ENCODE measurements at regions not wholly inside any gene's neighbourhood (a gene's known extent, or its start where the extent isn't known, plus 50 kb on each side); places are given as distances from the start of the nearest gene placed in this dataset.
"Not testable (repeated sequence)": the region's sequence is repeated elsewhere in the genome, so short reads cannot be mapped to it uniquely, and the experiment has no call there.

DNA sequence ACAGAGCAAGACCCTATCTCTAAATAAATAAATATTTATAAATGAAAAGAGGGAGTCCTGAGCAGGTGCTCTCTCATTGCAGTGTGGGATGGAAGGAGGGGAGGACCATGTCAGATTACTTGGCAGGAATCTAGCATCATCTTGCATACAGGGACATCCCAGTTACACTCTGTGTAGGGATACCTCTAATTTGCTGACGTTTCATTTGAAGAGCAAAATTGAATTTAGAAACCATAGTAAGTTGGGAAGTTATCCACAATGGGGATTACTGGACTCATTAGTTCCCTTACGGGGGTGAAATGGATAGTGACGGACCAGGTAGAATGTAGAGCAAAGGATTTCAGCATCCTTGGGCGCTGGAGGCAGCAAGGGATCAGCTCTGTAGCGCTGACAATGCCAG, 52.1 kb downstream of the ARHGEF18 start:
- DNase-seq (no peak), ATAC-seq (no peak)
- Mint-ChIP-seq H3K27me3 (ENCODE audit: low read depth) (no peaks in the 10 kb centered on the region), H3K9me3 (ENCODE audit: insufficient read depth) (no peaks in the 10 kb centered on the region), H3K4me1 (ENCODE audit: low read depth) (peaks cover 17% of the 10 kb centered on the region), H3K27ac (no peak overlapping the region), H3K4me3 (no peak overlapping the region), H3K36me3 (ENCODE audit: low read depth) (peaks cover 33% of the 10 kb centered on the region)
- CTCF ChIA-PET: no interaction called here
- POLR2A ChIA-PET: no interaction called here

DNA sequence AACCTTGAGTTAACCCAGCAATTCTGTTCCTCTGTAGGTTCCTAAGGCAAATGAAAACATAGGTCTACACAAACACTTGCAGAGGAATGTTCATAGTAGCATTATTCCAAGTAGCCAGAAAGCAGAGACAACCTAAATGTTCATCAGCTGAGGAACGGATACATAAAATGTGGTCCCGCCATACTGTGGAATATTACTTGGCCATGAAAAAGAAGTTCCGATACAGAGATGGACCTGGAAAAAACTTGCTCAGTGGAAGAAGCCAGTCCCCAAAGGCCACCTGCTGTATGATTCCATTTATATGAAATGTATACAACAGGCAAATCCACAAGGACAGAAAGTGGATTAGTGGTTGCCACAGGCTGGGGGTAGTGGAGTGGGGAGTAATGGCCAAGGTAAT, 53.0 kb downstream of the ARHGEF18 start:
- no peaks in the 10 kb centered on the region for H3K27me3 Mint-ChIP-seq (ENCODE audit: low read depth)
- H3K4me3 Mint-ChIP-seq: no peak overlapping the region
- peaks cover 8% of the 10 kb centered on the region for H3K4me1 Mint-ChIP-seq (ENCODE audit: low read depth)
- CTCF ChIA-PET: no interaction called here
- H3K9me3 Mint-ChIP-seq (ENCODE audit: insufficient read depth): no peaks in the 10 kb centered on the region
- no peak overlapping the region for H3K27ac Mint-ChIP-seq
- DNase-seq (no peak), ATAC-seq (no peak)
- POLR2A ChIA-PET: no interaction called here
- peaks cover 29% of the 10 kb centered on the region for H3K36me3 Mint-ChIP-seq (ENCODE audit: low read depth)

DNA sequence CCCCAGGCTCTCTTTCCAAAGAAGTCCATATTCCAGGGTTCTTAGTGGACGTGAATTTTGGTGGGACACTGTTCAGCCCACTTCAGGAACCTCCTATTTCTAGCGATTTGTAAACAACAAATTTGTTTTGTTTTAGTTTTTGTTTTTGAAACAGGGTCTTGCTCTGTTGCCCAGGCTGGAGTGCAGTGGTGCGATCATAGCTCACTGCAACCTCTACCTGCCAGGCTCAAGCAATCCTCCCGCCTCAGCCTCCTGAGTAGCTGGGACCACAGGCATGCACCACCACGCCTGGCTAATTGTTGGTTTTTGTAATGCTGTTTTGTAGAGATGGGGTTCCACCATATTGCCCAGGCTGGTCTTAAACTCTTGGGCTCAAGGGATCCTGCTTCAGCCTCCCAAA, 56.7 kb downstream of the ARHGEF18 start:
- peaks cover 20% of the 10 kb centered on the region for H3K36me3 Mint-ChIP-seq (ENCODE audit: low read depth)
- ATAC-seq; H3K9me3 Mint-ChIP-seq (ENCODE audit: insufficient read depth); DNase-seq; POLR2A ChIA-PET; H3K27ac Mint-ChIP-seq; H3K27me3 Mint-ChIP-seq (ENCODE audit: low read depth); H3K4me1 Mint-ChIP-seq (ENCODE audit: low read depth); H3K4me3 Mint-ChIP-seq: not testable (repeated sequence)
- CTCF ChIA-PET: interaction anchor here (1.0 kb wide), 1 partner anchor 275 kb away, joined by 3 read pairs; the partner anchor contains the start of gene TRAPPC5

DNA sequence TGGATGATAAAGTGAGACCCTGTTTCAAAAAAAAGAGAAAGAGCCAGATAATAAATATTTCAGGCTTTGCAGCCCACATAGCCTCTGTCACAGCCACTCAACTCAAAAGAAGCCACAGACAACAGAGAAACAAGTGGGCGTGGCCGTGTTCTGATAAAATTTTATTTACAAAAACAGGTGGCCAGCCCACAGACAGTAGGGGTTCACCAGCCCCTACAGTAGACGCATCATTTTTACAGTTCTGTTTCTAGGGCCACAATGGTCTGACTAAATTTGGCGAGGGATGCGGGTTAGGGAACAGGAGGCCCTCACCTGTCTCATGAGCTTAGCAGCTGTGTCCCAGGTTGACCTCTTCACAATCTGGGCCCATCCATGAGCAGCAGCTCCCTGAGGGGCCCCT, 59.5 kb downstream of the ARHGEF18 start:
- Mint-ChIP-seq H3K4me1 (ENCODE audit: low read depth) (peaks cover 12% of the 10 kb centered on the region), H3K27me3 (ENCODE audit: low read depth) (no peaks in the 10 kb centered on the region), H3K36me3 (ENCODE audit: low read depth) (peaks cover 18% of the 10 kb centered on the region), H3K4me3 (no peak overlapping the region), H3K9me3 (ENCODE audit: insufficient read depth) (no peaks in the 10 kb centered on the region), H3K27ac (no peak overlapping the region)
- CTCF ChIA-PET: no interaction called here
- DNase-seq: no peak
- no peak for ATAC-seq
- POLR2A ChIA-PET: no interaction called here

DNA sequence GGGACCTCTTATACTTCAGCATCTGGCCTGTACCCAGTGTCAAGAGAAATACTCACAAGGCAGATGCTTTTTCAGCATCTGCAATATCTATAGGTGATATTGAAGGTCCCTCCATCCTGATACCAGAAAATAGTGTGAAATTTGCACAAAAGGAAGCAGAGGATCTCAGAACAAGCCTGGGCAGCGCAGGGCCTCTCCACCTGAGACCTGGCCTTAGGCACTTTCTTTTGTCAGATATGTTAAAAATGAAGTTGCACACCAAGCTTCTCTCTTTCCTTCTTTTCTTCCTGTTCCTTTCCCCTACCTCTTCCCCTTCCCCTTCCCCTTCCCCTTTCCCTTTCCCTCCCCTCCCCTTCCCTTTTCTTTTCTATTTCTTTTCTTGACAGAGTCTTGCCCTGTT, 62.2 kb downstream of the ARHGEF18 start:
- ATAC-seq: no peak

DNA sequence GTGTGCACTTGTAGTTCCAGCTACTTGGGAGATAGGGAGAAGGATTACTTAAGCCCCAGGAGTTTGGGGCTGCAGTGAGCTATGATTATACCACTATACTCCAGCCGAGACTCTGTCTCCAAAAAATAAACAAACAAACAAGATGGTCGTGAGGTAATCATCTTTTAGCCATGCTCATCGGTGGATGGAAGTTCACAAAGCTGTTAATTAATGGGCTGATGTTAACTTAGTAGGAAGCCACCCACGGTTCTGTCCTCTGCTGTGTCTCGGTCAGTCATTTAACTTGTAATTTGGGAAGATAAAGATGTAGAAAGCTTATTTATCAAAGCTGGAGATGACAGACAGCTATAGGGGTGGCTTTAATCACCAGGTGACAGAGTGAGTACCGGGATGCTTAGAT, 64.9 kb downstream of the ARHGEF18 start:
- ChIA-PET CTCF (no interaction called here), POLR2A (interaction anchor here (0.7 kb wide), 1 partner anchor 1023 kb away, joined by 6 read pairs; no protein-coding TSS in a partner anchor)
- Mint-ChIP-seq H3K36me3 (ENCODE audit: low read depth) (peaks cover 13% of the 10 kb centered on the region), H3K4me1 (ENCODE audit: low read depth) (peaks cover 13% of the 10 kb centered on the region), H3K27me3 (ENCODE audit: low read depth) (no peaks in the 10 kb centered on the region), H3K9me3 (ENCODE audit: insufficient read depth) (no peaks in the 10 kb centered on the region), H3K4me3 (no peak overlapping the region), H3K27ac (no peak overlapping the region)
- no peak for ATAC-seq
- no peak for DNase-seq

More for the DNA sequence above, 62.2 kb downstream of the ARHGEF18 start:
- Mint-ChIP-seq H3K4me3 (no peak overlapping the region), H3K9me3 (ENCODE audit: insufficient read depth) (no peaks in the 10 kb centered on the region), H3K27me3 (ENCODE audit: low read depth) (no peaks in the 10 kb centered on the region), H3K36me3 (ENCODE audit: low read depth) (peaks cover 14% of the 10 kb centered on the region), H3K27ac (no peak overlapping the region), H3K4me1 (ENCODE audit: low read depth) (peaks cover 13% of the 10 kb centered on the region)
- no peak for DNase-seq
- POLR2A ChIA-PET: no interaction called here
- CTCF ChIA-PET: no interaction called here

DNA sequence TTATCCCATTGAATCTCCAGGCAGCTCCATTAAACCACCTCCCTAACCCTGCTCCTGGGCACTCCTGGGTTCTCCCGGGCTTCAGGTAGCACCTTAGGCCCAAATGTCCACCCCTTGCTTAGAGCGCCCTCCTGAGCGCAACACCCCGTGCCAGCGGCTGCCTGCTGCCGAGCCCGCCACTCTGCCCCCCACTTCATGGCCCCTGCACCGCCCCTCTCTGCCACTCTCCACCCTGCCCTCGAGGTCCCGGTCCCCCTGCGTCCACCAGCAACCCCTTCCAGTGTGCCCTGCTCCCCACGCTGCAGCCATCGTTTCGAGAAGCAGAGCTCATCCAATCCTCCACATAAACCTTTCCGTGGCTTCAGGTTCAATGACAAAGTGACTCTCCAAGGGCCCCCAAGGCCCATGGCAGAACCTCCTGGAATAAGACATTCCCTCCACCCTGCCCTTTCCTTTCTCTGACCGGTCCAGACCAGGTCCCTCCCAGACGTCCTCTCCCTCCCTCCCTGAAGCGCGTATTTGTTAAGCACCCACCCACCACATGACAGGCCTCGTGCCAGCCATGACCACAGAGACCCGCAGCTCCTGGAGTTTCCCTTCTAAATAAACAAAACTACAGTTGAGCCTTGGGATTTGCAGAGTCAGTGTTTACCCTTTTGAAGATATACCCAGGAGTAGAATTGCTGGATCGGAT, 66.6 kb downstream of the ARHGEF18 start:
- Mint-ChIP-seq H3K27ac (no peak overlapping the region), H3K4me1 (ENCODE audit: low read depth) (peaks cover 10% of the 10 kb centered on the region), H3K9me3 (ENCODE audit: insufficient read depth) (no peaks in the 10 kb centered on the region), H3K27me3 (ENCODE audit: low read depth) (no peaks in the 10 kb centered on the region), H3K36me3 (ENCODE audit: low read depth) (peaks cover 14% of the 10 kb centered on the region), H3K4me3 (no peak overlapping the region)
- CTCF ChIA-PET: interaction anchor here (1.0 to 1.5 kb wide), 2 partner anchors 12 to 66 kb away, joined by 3 read pairs; partner anchors contain the start of gene ARHGEF18
- ATAC-seq: no peak
- POLR2A ChIA-PET: no interaction called here
- no peak for DNase-seq

DNA sequence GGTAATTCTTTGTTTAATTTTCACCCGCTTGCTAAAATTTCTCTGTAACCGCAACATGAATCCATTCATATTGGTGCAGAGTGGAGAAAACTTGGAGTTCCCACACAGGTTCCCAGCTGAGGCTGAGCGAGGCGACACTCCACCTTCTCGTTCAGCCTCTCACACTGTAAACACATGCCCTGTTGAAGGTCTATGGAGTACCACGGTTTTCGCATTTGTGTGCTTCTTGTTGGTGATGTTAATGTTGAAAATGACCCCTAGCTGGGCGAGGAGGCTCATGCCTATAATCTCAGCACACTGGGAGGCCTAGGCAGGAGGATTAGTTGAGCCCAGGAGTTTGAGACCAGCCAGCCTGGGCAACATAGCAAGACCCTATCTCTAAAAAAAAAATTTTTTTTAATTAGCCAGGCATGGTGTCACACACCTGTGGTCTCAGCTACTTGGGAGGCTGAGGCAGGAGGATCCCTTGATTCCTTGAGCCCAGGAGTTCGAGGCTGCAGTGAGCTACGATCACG, 67.2 kb downstream of the ARHGEF18 start:
- Mint-ChIP-seq H3K9me3 (ENCODE audit: insufficient read depth) (no peaks in the 10 kb centered on the region), H3K4me3 (no peak overlapping the region), H3K4me1 (ENCODE audit: low read depth) (peaks cover 8% of the 10 kb centered on the region), H3K27me3 (ENCODE audit: low read depth) (no peaks in the 10 kb centered on the region), H3K36me3 (ENCODE audit: low read depth) (peaks cover 16% of the 10 kb centered on the region), H3K27ac (no peak overlapping the region)
- CTCF ChIA-PET: interaction anchor here (1.5 kb wide), 1 partner anchor 13 kb away, joined by 3 read pairs; no protein-coding TSS in a partner anchor
- POLR2A ChIA-PET: interaction anchor here (0.8 kb wide), 1 partner anchor 18 kb away, joined by 3 read pairs; no protein-coding TSS in a partner anchor
- DNase-seq (no peak), ATAC-seq (no peak)

DNA sequence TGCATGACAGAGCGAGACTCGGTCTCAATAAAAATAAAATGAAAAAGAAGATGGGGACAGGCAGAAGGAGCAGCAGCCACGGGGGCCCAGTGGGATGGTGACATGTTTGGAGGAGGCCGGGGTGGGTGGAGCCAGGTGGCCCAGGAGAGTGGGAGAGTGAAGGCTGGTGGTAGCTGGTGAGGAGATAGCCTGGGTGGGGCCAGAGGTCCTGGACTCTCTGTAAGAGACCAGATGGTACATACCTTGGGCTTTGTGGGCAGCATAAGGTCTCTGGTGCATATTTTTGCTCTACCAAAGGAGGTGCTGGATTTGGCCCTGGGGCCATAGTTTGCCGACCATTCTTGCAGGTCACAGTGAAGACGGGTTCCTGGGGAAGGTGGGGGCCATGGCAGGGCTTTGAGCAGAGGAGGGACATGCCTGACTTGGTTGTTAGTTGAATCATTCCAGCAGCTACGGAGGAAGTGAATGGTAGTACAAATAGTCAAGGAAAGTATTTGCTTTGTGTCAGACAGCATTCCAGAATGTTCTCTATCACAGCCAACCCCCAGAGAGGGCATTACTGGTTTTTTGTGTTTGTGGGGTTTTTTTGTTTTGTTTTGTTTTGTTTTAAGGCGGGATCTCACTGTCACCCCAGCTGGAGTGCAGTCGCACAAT, 69.1 kb downstream of the ARHGEF18 start:
- peaks cover 13% of the 10 kb centered on the region for H3K36me3 Mint-ChIP-seq (ENCODE audit: low read depth)
- H3K9me3 Mint-ChIP-seq (ENCODE audit: insufficient read depth): no peaks in the 10 kb centered on the region
- no peaks in the 10 kb centered on the region for H3K27me3 Mint-ChIP-seq (ENCODE audit: low read depth)
- ATAC-seq (no peak), DNase-seq (no peak)
- H3K4me3 Mint-ChIP-seq: no peak overlapping the region
- POLR2A ChIA-PET: no interaction called here
- peaks cover 3% of the 10 kb centered on the region for H3K4me1 Mint-ChIP-seq (ENCODE audit: low read depth)
- CTCF ChIA-PET: interaction anchor here (0.6 kb wide), 1 partner anchor 8 kb away, joined by 3 read pairs; no protein-coding TSS in a partner anchor
- peak overlapping the region; percentile 2 for H3K27ac Mint-ChIP-seq

DNA sequence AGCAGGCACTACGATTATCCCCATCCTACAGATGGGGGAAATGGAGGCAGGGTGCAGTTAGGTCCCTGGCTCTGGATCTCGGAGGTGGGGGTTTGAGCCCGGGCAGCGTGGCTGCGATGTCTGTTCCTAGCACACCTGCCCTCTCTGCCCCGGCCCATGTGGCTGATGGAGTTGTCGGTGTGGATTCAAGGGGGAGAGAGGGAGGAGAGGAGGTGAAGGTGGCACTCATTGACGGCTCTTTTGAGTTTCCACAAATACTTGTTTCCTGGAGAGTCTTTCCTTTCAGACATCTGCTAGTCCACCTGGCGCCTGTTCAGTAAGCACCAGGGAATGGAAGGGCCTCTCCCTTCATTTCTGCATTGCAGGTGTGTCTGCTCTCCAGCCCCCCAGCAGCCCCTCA, 69.9 kb downstream of the ARHGEF18 start:
- ChIA-PET CTCF (no interaction called here), POLR2A (no interaction called here)
- H3K9me3 Mint-ChIP-seq (ENCODE audit: insufficient read depth): no peaks in the 10 kb centered on the region
- no peak for DNase-seq
- H3K27ac Mint-ChIP-seq: no peak overlapping the region
- H3K36me3 Mint-ChIP-seq (ENCODE audit: low read depth): peaks cover 16% of the 10 kb centered on the region
- peaks cover 2% of the 10 kb centered on the region for H3K4me1 Mint-ChIP-seq (ENCODE audit: low read depth)
- H3K27me3 Mint-ChIP-seq (ENCODE audit: low read depth): no peaks in the 10 kb centered on the region
- ATAC-seq: no peak
- no peak overlapping the region for H3K4me3 Mint-ChIP-seq

DNA sequence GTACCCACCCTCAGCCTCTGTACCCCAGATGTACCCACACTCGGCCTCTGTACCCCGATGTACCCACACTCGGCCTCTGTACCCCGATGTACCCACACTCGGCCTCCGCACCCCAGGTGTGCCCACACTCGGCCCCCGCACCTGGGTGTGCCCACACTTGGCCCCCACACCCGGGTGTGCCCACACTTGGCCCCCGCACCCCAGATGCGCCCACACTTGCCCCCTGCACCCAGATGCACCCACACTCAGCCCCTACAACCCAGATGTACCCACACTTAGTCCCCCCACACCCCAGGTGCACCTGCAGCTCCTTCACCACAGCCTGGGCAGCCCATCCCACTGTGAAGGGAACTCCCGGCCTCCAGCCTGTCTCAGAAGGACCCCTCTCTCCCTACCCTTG, 69.7 kb downstream of the PEX11G start:
- no peaks in the 10 kb centered on the region for H3K9me3 Mint-ChIP-seq (ENCODE audit: insufficient read depth)
- ATAC-seq (no peak), DNase-seq (no peak)
- ChIA-PET CTCF (no interaction called here), POLR2A (no interaction called here)
- peaks cover 2% of the 10 kb centered on the region for H3K4me1 Mint-ChIP-seq (ENCODE audit: low read depth)
- H3K36me3 Mint-ChIP-seq (ENCODE audit: low read depth): peaks cover 17% of the 10 kb centered on the region
- no peak overlapping the region for H3K27ac Mint-ChIP-seq
- no peak overlapping the region for H3K4me3 Mint-ChIP-seq
- no peaks in the 10 kb centered on the region for H3K27me3 Mint-ChIP-seq (ENCODE audit: low read depth)

DNA sequence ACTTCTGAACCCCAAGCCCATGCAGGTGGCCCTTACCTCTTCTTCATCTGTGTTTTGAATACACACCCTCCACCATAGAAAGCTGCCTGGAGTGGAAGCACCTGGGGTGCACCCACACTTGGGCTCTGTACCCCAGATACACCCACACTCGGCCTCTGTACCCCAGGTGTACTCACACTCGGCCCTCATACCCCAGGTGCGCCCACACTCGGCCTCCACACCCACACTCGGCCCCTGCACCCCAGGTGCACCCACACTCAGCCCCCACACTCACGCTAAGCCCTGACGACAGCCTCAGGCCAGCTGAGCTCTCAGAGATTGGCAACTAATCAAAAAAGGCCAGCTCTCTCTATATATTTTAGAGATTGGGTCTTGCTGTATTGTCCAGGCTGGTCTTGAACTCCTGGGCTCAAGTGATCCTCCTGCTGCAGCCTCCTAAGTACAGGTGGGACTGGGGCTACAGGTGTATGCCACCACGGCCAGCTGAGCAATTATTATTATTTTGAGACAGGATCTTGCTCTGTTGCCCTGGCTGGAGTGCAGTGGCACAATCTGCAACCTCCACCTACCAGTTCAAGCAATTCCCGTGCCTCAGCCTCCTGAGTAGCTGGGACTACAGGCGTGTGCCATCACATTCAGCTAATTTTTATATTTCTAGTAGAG, 68.9 kb downstream of the PEX11G start:
- ChIA-PET POLR2A (no interaction called here), CTCF (no interaction called here)
- Mint-ChIP-seq H3K4me3 (no peak overlapping the region), H3K4me1 (ENCODE audit: low read depth) (peaks cover 2% of the 10 kb centered on the region), H3K27ac (no peak overlapping the region), H3K9me3 (ENCODE audit: insufficient read depth) (no peaks in the 10 kb centered on the region), H3K27me3 (ENCODE audit: low read depth) (no peaks in the 10 kb centered on the region), H3K36me3 (ENCODE audit: low read depth) (peaks cover 17% of the 10 kb centered on the region)
- DNase-seq: no peak
- ATAC-seq: no peak

Measured in activated CD8-positive, alpha-beta T cell treated with anti-CD3 and anti-CD28 coated beads, Interleukin-2, amount 10 ng/mL, durations not matched to agents 7 days and 5 days (primary cell).